GM12872 (cell line): ENCODE measurements at regions not wholly inside any gene's neighbourhood (a gene's known extent, or its start where the extent isn't known, plus 50 kb on each side); places are given as distances from the start of the nearest gene placed in this dataset.

Experiments
- CTCF ChIP-seq: IDR thresholded peaks from 3 replicates; pipeline ENCODE4 v1.5.1; 2011; ENCODE audit warnings: low read depth, mild to moderate bottlenecking, low read length, moderate library complexity; ENCODE audit not compliant: insufficient read depth

- no peak for TF ChIP-seq CTCF
Observed at GRCh38 chr4:175418516-175418915, 393.5 kb downstream of the GPM6A start.

- TF ChIP-seq CTCF = no peak
Observed at GRCh38 chr4:175419236-175419718, 392.8 kb downstream of the GPM6A start.

- no peak for TF ChIP-seq CTCF
Observed at GRCh38 chr4:175421506-175421905, 390.6 kb downstream of the GPM6A start.

GRCh38 chr4:175422331-175422730 is 389.7 kb downstream of the GPM6A start:
- no peak for TF ChIP-seq CTCF

GRCh38 chr4:175424111-175424510 is 388.0 kb downstream of the GPM6A start:
- no peak for TF ChIP-seq CTCF

GRCh38 chr4:175427751-175428150 is 384.3 kb downstream of the GPM6A start:
- no peak for TF ChIP-seq CTCF

GRCh38 chr4:175431694-175432093 is 380.4 kb downstream of the GPM6A start:
- TF ChIP-seq CTCF = no peak

GRCh38 chr4:175435381-175435783 is 376.7 kb downstream of the GPM6A start:
- no peak for TF ChIP-seq CTCF
